ENCODE measurements at regions not wholly inside any gene's neighbourhood (a gene's known extent, or its start where the extent isn't known, plus 50 kb on each side); places are given as distances from the start of the nearest gene placed in this dataset.
A peak's percentile ranks its signal among the peaks of the same experiment; 100 is the strongest.

GRCh38 chr12:24741216-24741615 lies 207.7 kb downstream of the BCAT1 start:
- no peaks in the 10 kb centered on the region for H3K36me3 Mint-ChIP-seq
- peaks cover 0 to 33% (median under 1%) of the 10 kb centered on the region in 4 donors for H3K4me1 Mint-ChIP-seq
- peaks cover 0 to 9% (median 0%) of the 10 kb centered on the region in 5 donors for H3K27me3 Mint-ChIP-seq
- ATAC-seq (no peak), DNase-seq (no peak)
- POLR2A ChIA-PET, result no interaction called here
- peak overlapping the region in 1 of 10 donors; percentile 62 for H3K4me3 Mint-ChIP-seq
- H3K27ac Mint-ChIP-seq, result no peak overlapping the region
- H3K9me3 Mint-ChIP-seq, result no peaks in the 10 kb centered on the region

- ATAC-seq, result no peak
- H3K4me1 Mint-ChIP-seq, result peaks cover 0 to 33% (median under 1%) of the 10 kb centered on the region in 4 donors
- H3K4me3 Mint-ChIP-seq, result no peak overlapping the region
- no peaks in the 10 kb centered on the region for H3K9me3 Mint-ChIP-seq
- no peak for DNase-seq
- no peaks in the 10 kb centered on the region for H3K36me3 Mint-ChIP-seq
- POLR2A ChIA-PET, result no interaction called here
- H3K27me3 Mint-ChIP-seq, result peaks cover 0 to 5% (median 0%) of the 10 kb centered on the region in 5 donors
- H3K27ac Mint-ChIP-seq, result no peak overlapping the region
Measured at GRCh38 chr12:24739106-24739779, 209.7 kb downstream of the BCAT1 start.

- H3K27ac Mint-ChIP-seq, result no peak overlapping the region
- H3K4me3 Mint-ChIP-seq, result no peak overlapping the region
- peaks cover 0 to 5% (median 0%) of the 10 kb centered on the region in 5 donors for H3K27me3 Mint-ChIP-seq
- ATAC-seq, result no peak
- no peaks in the 10 kb centered on the region for H3K9me3 Mint-ChIP-seq
- H3K36me3 Mint-ChIP-seq, result no peaks in the 10 kb centered on the region
- DNase-seq, result no peak
- H3K4me1 Mint-ChIP-seq, result peaks cover 0 to 33% (median under 1%) of the 10 kb centered on the region in 4 donors
- POLR2A ChIA-PET, result no interaction called here
Measured at GRCh38 chr12:24738441-24738840, 210.5 kb downstream of the BCAT1 start.

DNA sequence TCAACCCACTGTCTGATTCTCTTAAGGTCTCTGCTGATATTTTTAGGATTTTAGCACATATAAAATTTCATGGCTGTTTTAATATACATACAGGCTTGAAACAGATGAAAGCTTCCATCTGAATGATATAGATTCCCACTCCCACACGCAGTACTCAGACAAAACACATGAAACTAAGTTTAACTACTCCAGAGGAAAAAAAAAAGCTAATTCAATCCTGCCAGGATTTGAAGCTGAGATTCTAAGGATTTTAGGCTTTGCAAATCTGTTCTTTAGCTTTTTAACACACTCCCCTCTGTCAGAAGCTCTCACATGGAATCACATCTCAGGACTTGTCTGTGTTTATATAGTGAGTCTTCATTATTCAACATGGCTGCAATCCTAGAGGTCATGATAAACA lies 217.3 kb downstream of the BCAT1 start:
- DNase-seq (no peak), ATAC-seq (no peak)
- POLR2A ChIA-PET, result no interaction called here
- no peak overlapping the region for H3K4me3 Mint-ChIP-seq
- H3K4me1 Mint-ChIP-seq, result peaks cover 0 to 20% (median 0%) of the 10 kb centered on the region in 4 donors
- H3K36me3 Mint-ChIP-seq, result no peaks in the 10 kb centered on the region
- H3K9me3 Mint-ChIP-seq, result no peaks in the 10 kb centered on the region
- H3K27me3 Mint-ChIP-seq, result no peaks in the 10 kb centered on the region
- no peak overlapping the region for H3K27ac Mint-ChIP-seq

- Mint-ChIP-seq H3K4me3 (no peak overlapping the region), H3K27ac (no peak overlapping the region), H3K36me3 (no peaks in the 10 kb centered on the region), H3K27me3 (no peaks in the 10 kb centered on the region), H3K4me1 (peaks cover 0 to 20% (median 0%) of the 10 kb centered on the region in 4 donors), H3K9me3 (no peaks in the 10 kb centered on the region)
- DNase-seq (no peak), ATAC-seq (no peak)
- POLR2A ChIA-PET, result no interaction called here
Measured at GRCh38 chr12:24730489-24730896, 218.4 kb downstream of the BCAT1 start.

DNA sequence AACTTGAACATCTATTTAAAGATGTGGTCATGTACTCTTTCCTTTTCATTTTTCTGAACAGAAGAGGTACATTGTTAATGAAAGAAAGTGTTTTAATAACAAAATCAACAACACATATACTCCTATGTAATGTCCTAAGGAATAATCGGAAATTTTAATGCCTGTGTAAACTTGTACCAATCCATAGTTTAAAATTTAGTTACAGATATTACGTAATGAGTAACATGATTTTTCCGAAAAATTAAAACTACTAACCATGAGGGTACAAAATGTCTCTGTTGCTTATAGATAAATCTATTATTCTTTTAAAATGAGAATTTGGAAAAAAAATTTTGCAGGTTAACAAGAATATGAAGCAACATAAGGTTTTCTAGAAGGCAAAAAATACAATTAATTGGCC lies 220.1 kb downstream of the BCAT1 start:
- H3K4me1 Mint-ChIP-seq, result peaks cover 0 to 20% (median 0%) of the 10 kb centered on the region in 4 donors
- no peaks in the 10 kb centered on the region for H3K9me3 Mint-ChIP-seq
- no peak overlapping the region for H3K27ac Mint-ChIP-seq
- H3K27me3 Mint-ChIP-seq, result peaks cover 0 to 2% (median 0%) of the 10 kb centered on the region in 5 donors
- no peaks in the 10 kb centered on the region for H3K36me3 Mint-ChIP-seq
- no peak for ATAC-seq
- POLR2A ChIA-PET, result no interaction called here
- no peak for DNase-seq
- no peak overlapping the region for H3K4me3 Mint-ChIP-seq

- POLR2A ChIA-PET, result no interaction called here
- DNase-seq, result no peak
- H3K4me1 Mint-ChIP-seq, result peaks cover 0 to 20% (median 0%) of the 10 kb centered on the region in 4 donors
Measured at GRCh38 chr12:24728366-24728765, 220.5 kb downstream of the BCAT1 start.

GRCh38 chr12:24725616-24726015 lies 223.3 kb downstream of the BCAT1 start:
- POLR2A ChIA-PET, result no interaction called here
- Mint-ChIP-seq H3K36me3 (no peaks in the 10 kb centered on the region), H3K27me3 (peaks cover 0 to 3% (median 0%) of the 10 kb centered on the region in 5 donors), H3K9me3 (peaks cover 0 to 9% (median 2%) of the 10 kb centered on the region in 9 donors), H3K27ac (no peak overlapping the region), H3K4me1 (peaks cover 0 to 13% (median 0%) of the 10 kb centered on the region in 4 donors), H3K4me3 (no peak overlapping the region)
- ATAC-seq (no peak), DNase-seq (no peak)

More at GRCh38 chr12:24728366-24728765, 220.5 kb downstream of the BCAT1 start:
- H3K36me3 Mint-ChIP-seq, result no peaks in the 10 kb centered on the region
- no peak overlapping the region for H3K4me3 Mint-ChIP-seq
- ATAC-seq, result no peak
- no peak overlapping the region for H3K27ac Mint-ChIP-seq
- no peaks in the 10 kb centered on the region for H3K9me3 Mint-ChIP-seq
- H3K27me3 Mint-ChIP-seq, result peaks cover 0 to 2% (median 0%) of the 10 kb centered on the region in 5 donors

- peaks cover 0 to 3% (median 0%) of the 10 kb centered on the region in 5 donors for H3K27me3 Mint-ChIP-seq
- H3K4me1 Mint-ChIP-seq, result peaks cover 0 to 8% (median 0%) of the 10 kb centered on the region in 4 donors
- ATAC-seq, result no peak
- H3K27ac Mint-ChIP-seq, result no peak overlapping the region
- H3K9me3 Mint-ChIP-seq, result peaks cover 0 to 9% (median 2%) of the 10 kb centered on the region in 9 donors
- H3K4me3 Mint-ChIP-seq, result no peak overlapping the region
- H3K36me3 Mint-ChIP-seq, result no peaks in the 10 kb centered on the region
- POLR2A ChIA-PET, result no interaction called here
- DNase-seq, result no peak
Measured at GRCh38 chr12:24724814-24725213, 224.1 kb downstream of the BCAT1 start.

- DNase-seq (no peak), ATAC-seq (no peak)
- POLR2A ChIA-PET, result no interaction called here
- H3K9me3 Mint-ChIP-seq, result peaks cover 0 to 9% (median 2%) of the 10 kb centered on the region in 9 donors
- no peaks in the 10 kb centered on the region for H3K36me3 Mint-ChIP-seq
- no peak overlapping the region for H3K4me3 Mint-ChIP-seq
- peaks cover 0 to 14% (median 8%) of the 10 kb centered on the region in 4 donors for H3K4me1 Mint-ChIP-seq
- H3K27me3 Mint-ChIP-seq, result peaks cover 0 to 3% (median 0%) of the 10 kb centered on the region in 5 donors
- H3K27ac Mint-ChIP-seq, result no peak overlapping the region
Measured at GRCh38 chr12:24723759-24724158, 225.1 kb downstream of the BCAT1 start.

GRCh38 chr12:24721191-24721590 lies 227.7 kb downstream of the BCAT1 start:
- POLR2A ChIA-PET, result no interaction called here
- H3K9me3 Mint-ChIP-seq, result peaks cover 0 to 9% (median 2%) of the 10 kb centered on the region in 9 donors
- DNase-seq, result no peak
- peaks cover 0 to 3% (median 2%) of the 10 kb centered on the region in 5 donors for H3K27me3 Mint-ChIP-seq
- peaks cover 0 to 20% (median 11%) of the 10 kb centered on the region in 4 donors for H3K4me1 Mint-ChIP-seq
- H3K36me3 Mint-ChIP-seq, result no peaks in the 10 kb centered on the region
- no peak overlapping the region for H3K4me3 Mint-ChIP-seq
- no peak for ATAC-seq
- H3K27ac Mint-ChIP-seq, result no peak overlapping the region

- peak in 1 of 10 donors; percentile 5 for DNase-seq
- POLR2A ChIA-PET, result no interaction called here
- Mint-ChIP-seq H3K4me1 (peaks cover 0 to 20% (median 11%) of the 10 kb centered on the region in 4 donors), H3K27me3 (peaks cover 0 to 3% (median 2%) of the 10 kb centered on the region in 5 donors), H3K9me3 (peaks cover 0 to 9% (median 2%) of the 10 kb centered on the region in 9 donors), H3K36me3 (no peaks in the 10 kb centered on the region), H3K4me3 (no peak overlapping the region), H3K27ac (peak overlapping the region in 2 of 10 donors; percentile 8 to 42)
- ATAC-seq, result no peak
Measured at GRCh38 chr12:24719293-24719721, 229.6 kb downstream of the BCAT1 start.

- POLR2A ChIA-PET, result no interaction called here
- Mint-ChIP-seq H3K4me1 (peaks cover 0 to 20% (median 11%) of the 10 kb centered on the region in 4 donors), H3K36me3 (no peaks in the 10 kb centered on the region), H3K9me3 (peaks cover 0 to 9% (median 2%) of the 10 kb centered on the region in 9 donors), H3K27me3 (peaks cover 0 to 3% (median 2%) of the 10 kb centered on the region in 5 donors), H3K27ac (no peak overlapping the region), H3K4me3 (no peak overlapping the region)
- DNase-seq (no peak), ATAC-seq (no peak)
Measured at GRCh38 chr12:24718617-24719016, 230.3 kb downstream of the BCAT1 start.
